Tibial nerve (tissue), 4 donors: ENCODE measurements at regions not wholly inside any gene's neighbourhood (a gene's known extent, or its start where the extent isn't known, plus 50 kb on each side); places are given as distances from the start of the nearest gene placed in this dataset.

Source experiments
- DNase-seq, 2 donors: peaks; one replicate each; pipeline ENCODE4 v3.0.0-alpha.2; 2019; ENCODE audit warnings: low spot score in 2 of 2
- H3K27ac ChIP-seq, 4 donors: fragments of 200-600 bp; sonication (generic) in 3 of 4; one replicate each; pipeline ENCODE4 v1.5.1; 2017 to 2019; ENCODE audit warnings: mild to moderate bottlenecking in 1 of 4
- H3K27me3 ChIP-seq, 2 donors: fragments of 200-600 bp; sonication (generic) in 1 of 2; one replicate each; pipeline versions ENCODE4 v1.5.1 to v1.6.0; 2017 to 2019
- H3K36me3 ChIP-seq, 3 donors: fragments of 200-600 bp; sonication (generic); one replicate each; pipeline ENCODE4 v1.5.1; 2018 to 2019
- H3K4me1 ChIP-seq, 4 donors: fragments of 200-600 bp; sonication (generic) in 3 of 4; one replicate each; pipeline ENCODE4 v1.5.1; 2017 to 2019
- H3K4me3 ChIP-seq, 4 donors: fragments of 200-600 bp; sonication (generic) in 3 of 4; one replicate each; pipeline ENCODE4 v1.5.1; 2017 to 2019; ENCODE audit warnings: mild to moderate bottlenecking in 1 of 4, moderate library complexity in 1 of 4
- H3K9me3 ChIP-seq, 4 donors: fragments of 200-600 bp; sonication (generic) in 3 of 4; one replicate each; pipeline ENCODE4 v1.5.1; 2017 to 2019
- CTCF ChIP-seq, 5 experiments: fragments of 200-600 bp in 3 of 5; fragments of 450-650 bp in 2 of 5; sonication (generic) in 3 of 5; IDR thresholded peaks; one replicate each; pipeline ENCODE4 v1.5.1; 2016 to 2019; ENCODE audit warnings: antibody characterized with exemption in 5 of 5, mild to moderate bottlenecking in 3 of 5, moderate library complexity in 2 of 5
- EP300 ChIP-seq, 2 donors: sonication (generic); formaldehyde crosslinking; IDR thresholded peaks; one replicate each; pipeline ENCODE4 v1.6.1; 2017; ENCODE audit warnings: antibody characterized with exemption in 2 of 2, mild to moderate bottlenecking in 1 of 2
- POLR2A ChIP-seq, 2 donors: fragments of 450-650 bp; IDR thresholded peaks; one replicate each; pipeline ENCODE4 v1.6.1; 2017; ENCODE audit warnings: antibody characterized with exemption in 2 of 2, mild to moderate bottlenecking in 2 of 2, moderate library complexity in 2 of 2
- WGBS, 2 donors: methylation state at CpG; one replicate each; pipeline ENCODE4 v1.1.5; 2018; 5-methylcytosine and 5-hydroxymethylcytosine counted together

GRCh38 chr6:109891924-109892323 is 86.2 kb upstream of the GPR6 start:
- Histone ChIP-seq H3K36me3 (no peaks in the 10 kb centered on the region), H3K4me3 (no peak overlapping the region), H3K27me3 (no peaks in the 10 kb centered on the region), H3K9me3 (no peaks in the 10 kb centered on the region), H3K4me1 (peaks cover 0 to 3% (median 0%) of the 10 kb centered on the region in 4 donors), H3K27ac (peak overlapping the region in 1 of 4 donors; percentile 50)
- WGBS, 2 donors: 82 to 90% methylated on average over 5 of the region's 5 CpGs
- no peak for TF ChIP-seq POLR2A (IDR thresholded peaks at IDR 0.05)
- TF ChIP-seq EP300 (IDR thresholded peaks at IDR 0.05): peak in 1 of 2 donors; percentile 70
- DNase-seq: peak in 1 of 2 donors; percentile 21

GRCh38 chr6:109892451-109893435 is 85.4 kb upstream of the GPR6 start:
- H3K36me3 ChIP-seq: no peaks in the 10 kb centered on the region
- peaks cover 0 to 3% (median 0%) of the 10 kb centered on the region in 4 donors for H3K4me1 ChIP-seq
- H3K4me3 ChIP-seq: no peak overlapping the region
- DNase-seq: no peak
- no peaks in the 10 kb centered on the region for H3K27me3 ChIP-seq
- no peaks in the 10 kb centered on the region for H3K9me3 ChIP-seq
- no peak for TF ChIP-seq CTCF (IDR thresholded peaks at IDR 0.05)
- TF ChIP-seq POLR2A (IDR thresholded peaks at IDR 0.05): no peak
- TF ChIP-seq EP300 (IDR thresholded peaks at IDR 0.05): no peak
- 59% methylated on average over 11 of the region's 11 CpGs for WGBS, 2 donors
- H3K27ac ChIP-seq: peak overlapping the region in 1 of 4 donors; percentile 50

- peak overlapping the region in 2 of 4 donors; percentile 59 for H3K27ac ChIP-seq
- no peaks in the 10 kb centered on the region for H3K9me3 ChIP-seq
- no peak for DNase-seq
- H3K27me3 ChIP-seq: no peaks in the 10 kb centered on the region
- TF ChIP-seq CTCF (IDR thresholded peaks at IDR 0.05): no peak
- no peak for TF ChIP-seq POLR2A (IDR thresholded peaks at IDR 0.05)
- TF ChIP-seq EP300 (IDR thresholded peaks at IDR 0.05): no peak
- H3K4me1 ChIP-seq: peaks cover 0 to 3% (median 0%) of the 10 kb centered on the region in 4 donors
- H3K4me3 ChIP-seq: no peak overlapping the region
- H3K36me3 ChIP-seq: no peaks in the 10 kb centered on the region
- WGBS, 2 donors: 92 to 100% methylated on average over 4 of the region's 4 CpGs
These were observed 84.5 kb upstream of the GPR6 start for GRCh38 chr6:109893606-109894005.

GRCh38 chr6:109894181-109894580 is 83.9 kb upstream of the GPR6 start:
- whole genome bisulfite sequencing, 2 donors: 87 to 94% methylated on average over 5 of the region's 5 CpGs
- no peaks in the 10 kb centered on the region for H3K9me3 ChIP-seq
- H3K4me3 ChIP-seq: no peak overlapping the region
- H3K36me3 ChIP-seq: no peaks in the 10 kb centered on the region
- DNase-seq: no peak
- peak overlapping the region in 2 of 4 donors; percentile 59 for H3K27ac ChIP-seq
- peaks cover 0 to 3% (median 0%) of the 10 kb centered on the region in 4 donors for H3K4me1 ChIP-seq
- no peaks in the 10 kb centered on the region for H3K27me3 ChIP-seq
- peak in 1 of 2 donors; percentile 60 for TF ChIP-seq EP300 (IDR thresholded peaks at IDR 0.05)
- TF ChIP-seq POLR2A (IDR thresholded peaks at IDR 0.05): no peak
- no peak for TF ChIP-seq CTCF (IDR thresholded peaks at IDR 0.05)

GRCh38 chr6:109896341-109896740 is 81.8 kb upstream of the GPR6 start:
- 55 to 64% methylated on average over 1 of the region's 1 CpG for WGBS, 2 donors

More at GRCh38 chr6:109896341-109896740, 81.8 kb upstream of the GPR6 start:
- no peak overlapping the region for H3K27ac ChIP-seq
- DNase-seq: no peak
- H3K9me3 ChIP-seq: no peaks in the 10 kb centered on the region
- H3K36me3 ChIP-seq: no peaks in the 10 kb centered on the region
- H3K27me3 ChIP-seq: no peaks in the 10 kb centered on the region
- H3K4me1 ChIP-seq: peaks cover 0 to 3% (median 0%) of the 10 kb centered on the region in 4 donors
- TF ChIP-seq EP300 (IDR thresholded peaks at IDR 0.05): no peak
- no peak for TF ChIP-seq POLR2A (IDR thresholded peaks at IDR 0.05)
- TF ChIP-seq CTCF (IDR thresholded peaks at IDR 0.05): no peak
- H3K4me3 ChIP-seq: no peak overlapping the region
